ENCODE measurements at regions not wholly inside any gene's neighbourhood (a gene's known extent, or its start where the extent isn't known, plus 50 kb on each side); places are given as distances from the start of the nearest gene placed in this dataset.

GRCh38 chr10:120132811-120133210 lies 240.3 kb downstream of the SEC23IP start:
- TF ChIP-seq CTCF (IDR thresholded peaks at IDR 0.05; ENCODE audit: borderline replicate concordance, insufficient read depth, low read depth, low read length) = no peak
- no peak overlapping the region for H3K4me3 ChIP-seq (ENCODE audit: low read depth, low read length)

- no peak overlapping the region for H3K4me3 ChIP-seq (ENCODE audit: low read depth, low read length)
- TF ChIP-seq CTCF (IDR thresholded peaks at IDR 0.05; ENCODE audit: borderline replicate concordance, insufficient read depth, low read depth, low read length) = no peak
Measured at GRCh38 chr10:120138689-120139088, 246.2 kb downstream of the SEC23IP start.

- no peak overlapping the region for H3K4me3 ChIP-seq (ENCODE audit: low read depth, low read length)
- TF ChIP-seq CTCF (IDR thresholded peaks at IDR 0.05; ENCODE audit: borderline replicate concordance, insufficient read depth, low read depth, low read length) = no peak
Measured at GRCh38 chr10:120145107-120145506, 252.6 kb downstream of the SEC23IP start.

- H3K4me3 ChIP-seq (ENCODE audit: low read depth, low read length) = no peak overlapping the region
- TF ChIP-seq CTCF (IDR thresholded peaks at IDR 0.05; ENCODE audit: borderline replicate concordance, insufficient read depth, low read depth, low read length) = no peak
Measured at GRCh38 chr10:120156614-120157274, 264.2 kb downstream of the SEC23IP start.

- no peak for TF ChIP-seq CTCF (IDR thresholded peaks at IDR 0.05; ENCODE audit: borderline replicate concordance, insufficient read depth, low read depth, low read length)
- no peak overlapping the region for H3K4me3 ChIP-seq (ENCODE audit: low read depth, low read length)
Measured at GRCh38 chr10:120161111-120161510, 268.6 kb downstream of the SEC23IP start.

GRCh38 chr10:120162471-120162870 lies 269.9 kb downstream of the SEC23IP start:
- no peak for TF ChIP-seq CTCF (IDR thresholded peaks at IDR 0.05; ENCODE audit: borderline replicate concordance, insufficient read depth, low read depth, low read length)
- no peak overlapping the region for H3K4me3 ChIP-seq (ENCODE audit: low read depth, low read length)

- TF ChIP-seq CTCF (IDR thresholded peaks at IDR 0.05; ENCODE audit: borderline replicate concordance, insufficient read depth, low read depth, low read length) = no peak
- H3K4me3 ChIP-seq (ENCODE audit: low read depth, low read length) = no peak overlapping the region
Measured at GRCh38 chr10:120172356-120172755, 279.8 kb downstream of the SEC23IP start.
